GM12878 (cell line): ENCODE measurements at regions not wholly inside any gene's neighbourhood (a gene's known extent, or its start where the extent isn't known, plus 50 kb on each side); places are given as distances from the start of the nearest gene placed in this dataset. TPM values are rescaled to one million over a fixed set of nuclear protein-coding genes. Genes with fewer than 3 reads are reported as not detected.

ENCODE experiments used
- ATAC-seq: fragments of 200-7000 bp; cut with Tn5 transposase; 3 replicates; pipeline ENCODE4 v1.9.1; 2020; ENCODE audit warnings: mild to moderate bottlenecking, moderate library complexity
- BruUV-seq: library from RNA; stranded (reverse); fragments of 400-500 nt; replicated peaks from 2 replicates; lab custom pipeline; 2021; lab: Mats Ljungman, UMichigan
- CTCF ChIA-PET: fragments of 300-600 bp; sonication (Branson Sonifier 250); formaldehyde crosslinking; extraction: SDS; loops from one replicate; lab custom pipeline; 2021; ENCODE audit warnings: inconsistent platforms; lab: Yijun Ruan, JAX
- POLR2A ChIA-PET: fragments of 350-600 bp; formaldehyde crosslinking; extraction: SDS; loops from one replicate; lab custom pipeline; 2021; ENCODE audit warnings: inconsistent platforms; lab: Charles Lee
- RAD21 ChIA-PET: fragments of 300-600 bp; sonication (Branson Sonifier 250); formaldehyde crosslinking; loops from one replicate; lab custom pipeline; 2023; ENCODE audit warnings: antibody characterized with exemption; ENCODE audit not compliant: unreplicated experiment; lab: Charles Lee
- SMC1A ChIA-PET: fragments of 300-600 bp; sonication (Branson Sonifier 250); formaldehyde crosslinking; loops from one replicate; lab custom pipeline; 2023; ENCODE audit not compliant: unreplicated experiment, uncharacterized antibody; lab: Charles Lee
- DNase-seq: peaks from one replicate; pipeline ENCODE4 v3.0.0-alpha.2; 2011; ENCODE audit warnings: low read depth, low spot score
- FAIRE-seq: peaks from 3 replicates; lab custom pipeline; 2011; peaks lifted over from hg19 to GRCh38; lab: Jason Lieb, UNC
- H2AFZ ChIP-seq: 2 replicates; pipeline ENCODE4 v1.6.0; 2011; ENCODE audit warnings: low read depth, low read length, control low read depth; ENCODE audit not compliant: control insufficient read depth
- H3K27ac ChIP-seq: 2 replicates; pipeline ENCODE4 v1.5.1; 2011; ENCODE audit warnings: control low read depth; ENCODE audit not compliant: control insufficient read depth, insufficient read depth
- H3K27me3 ChIP-seq, 2 experiments: replicated peaks in 1 of 2; 2 replicates each; pipeline versions ENCODE4 v1.6.0 to v1.6.1; 2011; ENCODE audit warnings: low read length in 1 of 2; ENCODE audit not compliant: control insufficient read depth in 2 of 2, insufficient read depth in 2 of 2
- H3K36me3 ChIP-seq, 2 experiments: 2 replicates each; pipeline ENCODE4 v1.5.1; 2011; ENCODE audit warnings: low read length in 1 of 2; ENCODE audit not compliant: control insufficient read depth in 2 of 2, insufficient read depth in 2 of 2
- H3K4me1 ChIP-seq: 2 replicates; pipeline ENCODE4 v1.6.1; 2011; ENCODE audit warnings: mild to moderate bottlenecking, low read length, moderate library complexity, mixed read lengths; ENCODE audit not compliant: control insufficient read depth, insufficient read depth
- H3K4me2 ChIP-seq: 2 replicates; pipeline ENCODE4 v1.6.0; 2011; ENCODE audit warnings: control low read depth; ENCODE audit not compliant: control insufficient read depth, insufficient read depth
- H3K4me3 ChIP-seq: fragments of 200-600 bp; sonication (generic); 2 replicates; pipeline ENCODE4 v1.5.1; 2016
- H3K79me2 ChIP-seq: 2 replicates; pipeline ENCODE4 v1.6.0; 2011; ENCODE audit warnings: low read length; ENCODE audit not compliant: control insufficient read depth, insufficient read depth
- H3K9ac ChIP-seq: 2 replicates; pipeline ENCODE4 v1.8.0; 2011; ENCODE audit warnings: low read length, control low read depth, mixed read lengths; ENCODE audit not compliant: control insufficient read depth, insufficient read depth
- H3K9me3 ChIP-seq: replicated peaks from 3 replicates; pipeline ENCODE4 v1.5.1; 2011; ENCODE audit warnings: mild to moderate bottlenecking, low read length; ENCODE audit not compliant: control insufficient read depth, insufficient read depth
- H4K20me1 ChIP-seq: 2 replicates; pipeline ENCODE4 v1.6.0; 2011; ENCODE audit not compliant: control insufficient read depth, insufficient read depth
- CTCF ChIP-seq, 3 experiments: IDR thresholded peaks in 2 of 3; conservative IDR thresholded peaks in 1 of 3; 2 replicates each; pipeline ENCODE4 v1.5.1; 2011; ENCODE audit warnings: low read depth in 3 of 3, low read length in 3 of 3, mild to moderate bottlenecking in 3 of 3, control low read depth in 2 of 3, moderate library complexity in 2 of 3, inconsistent platforms in 1 of 3, mixed read lengths in 1 of 3; ENCODE audit not compliant: control insufficient read depth in 2 of 3, insufficient read depth in 1 of 3; ENCODE audit errors: extremely low read depth in 1 of 3
- NFIC ChIP-seq: IDR thresholded peaks from 2 replicates; pipeline ENCODE4 v1.6.1; 2012; ENCODE audit warnings: low read depth, mild to moderate bottlenecking, inconsistent platforms, low read length, moderate library complexity
- WGBS: methylation state at CpG from one replicate; pipeline ENCODE4 v1.1.6; 2016; ENCODE audit warnings: low lambda C conversion rate; ENCODE audit not compliant: insufficient replicate concordance, insufficient coverage; ENCODE audit errors: missing lambda C conversion rate; 5-methylcytosine and 5-hydroxymethylcytosine counted together
- in situ Hi-C: fragments of 300-500 bp; cut with MboI; formaldehyde crosslinking; loops from 9 replicates; pipeline ENCODE4 v1.14.3; 2018; ENCODE audit warnings: mixed read lengths
- intact Hi-C: fragments of 100-400 bp; cut with micrococcal nuclease; formaldehyde crosslinking; loops from one replicate; pipeline ENCODE4 v1.14.2; 2022; ENCODE audit not compliant: unreplicated experiment
- microRNA-seq: library from miRNA; unstranded; fragments of <30 nt; microRNA quantifications from one replicate; pipeline ENCODE4, GENCODE V29; 2018
- small RNA-seq: library from RNA; depleted of rRNA; stranded (forward); fragments of <200 nt; gene quantifications from one replicate; pipeline ENCODE3, GENCODE V24; 2014

- Histone ChIP-seq H2AFZ (no peak overlapping the region), H3K4me1 (no peaks in the 10 kb centered on the region), H3K27me3 (no peaks in the 10 kb centered on the region), H3K9ac (no peak overlapping the region), H3K4me3 (no peak overlapping the region), H3K79me2 (no peaks in the 10 kb centered on the region), H3K36me3 (no peaks in the 10 kb centered on the region), H3K27ac (no peak overlapping the region), H3K9me3 (no peaks in the 10 kb centered on the region), H3K4me2 (no peak overlapping the region), H4K20me1 (no peaks in the 10 kb centered on the region)
- 38% methylated on average over 5 of the region's 5 CpGs for WGBS
- in situ Hi-C loops, result no loop called here
- ChIA-PET POLR2A (no interaction called here), CTCF (interaction anchor here (2.7 to 13.3 kb wide), 2 partner anchors 10 to 114 kb away, joined by 13 to 577 read pairs; no protein-coding TSS in a partner anchor), SMC1A (interaction anchor here (0.9 to 2.5 kb wide), 5 partner anchors 10 to 118 kb away, joined by 3 to 13 read pairs (median 3); no protein-coding TSS in a partner anchor), RAD21 (interaction anchor here (0.9 kb wide), 1 partner anchor 9 kb away, joined by 3 read pairs; no protein-coding TSS in a partner anchor)
- ATAC-seq, result no peak
- no TSS peak for BruUV-seq
- no peak for FAIRE-seq
- TF ChIP-seq CTCF (IDR thresholded peaks at IDR 0.05 in 2 of 3, conservative IDR thresholded peaks at IDR 0.05 in 1 of 3; ENCODE audit: control insufficient read depth in 2 of 3, extremely low read depth in 1 of 3, insufficient read depth in 1 of 3, low read depth in 3 of 3, low read length in 3 of 3) (no peak), NFIC (no peak)
- no peak for DNase-seq
- intact Hi-C loops, result no loop called here
Observed at GRCh38 chr3:124679048-124679638, 51.1 kb upstream of the UMPS start.

Small RNA genes lying in the stretch of these regions (microRNA-seq; reads per million reads assigned to microRNA genes)
- not detected for gene MIR5002
- gene MIR6083, result not detected

Small RNA genes lying in the stretch of these regions (small RNA-seq; reads per million reads assigned to genes)
- not detected for gene MIR5002
- not detected for gene MIR6083
- not detected for gene RNU6-143P
